ENCODE measurements at regions not wholly inside any gene's neighbourhood (a gene's known extent, or its start where the extent isn't known, plus 50 kb on each side); places are given as distances from the start of the nearest gene placed in this dataset.

DNA sequence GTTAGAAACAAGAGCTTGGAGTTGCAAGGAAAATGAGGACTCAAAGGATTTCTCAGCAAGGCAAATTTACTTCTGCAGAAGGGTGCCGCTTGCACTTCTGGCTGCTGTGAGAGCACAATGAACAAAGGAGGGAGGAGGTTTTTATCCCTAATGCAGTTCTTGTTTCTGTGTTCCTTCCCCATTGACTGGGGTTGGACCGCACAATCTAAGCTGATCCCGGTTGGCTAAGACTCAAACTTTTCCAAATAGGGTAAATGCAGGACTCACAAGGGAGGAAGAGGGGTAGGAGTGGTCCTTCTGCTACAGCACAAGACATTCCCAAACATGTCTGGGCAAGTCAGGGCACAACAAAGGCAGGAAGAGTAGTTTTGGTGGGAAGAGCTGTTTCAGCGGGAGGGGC lies 249.6 kb upstream of the MOCS1 start:
- DNase-seq (ENCODE audit: low spot score in 2 of 2) = no peak
- intact Hi-C loops (cut with DNase I; ENCODE audit: low total_unique reads) = no loop called here
- TF ChIP-seq, protein P1, sequence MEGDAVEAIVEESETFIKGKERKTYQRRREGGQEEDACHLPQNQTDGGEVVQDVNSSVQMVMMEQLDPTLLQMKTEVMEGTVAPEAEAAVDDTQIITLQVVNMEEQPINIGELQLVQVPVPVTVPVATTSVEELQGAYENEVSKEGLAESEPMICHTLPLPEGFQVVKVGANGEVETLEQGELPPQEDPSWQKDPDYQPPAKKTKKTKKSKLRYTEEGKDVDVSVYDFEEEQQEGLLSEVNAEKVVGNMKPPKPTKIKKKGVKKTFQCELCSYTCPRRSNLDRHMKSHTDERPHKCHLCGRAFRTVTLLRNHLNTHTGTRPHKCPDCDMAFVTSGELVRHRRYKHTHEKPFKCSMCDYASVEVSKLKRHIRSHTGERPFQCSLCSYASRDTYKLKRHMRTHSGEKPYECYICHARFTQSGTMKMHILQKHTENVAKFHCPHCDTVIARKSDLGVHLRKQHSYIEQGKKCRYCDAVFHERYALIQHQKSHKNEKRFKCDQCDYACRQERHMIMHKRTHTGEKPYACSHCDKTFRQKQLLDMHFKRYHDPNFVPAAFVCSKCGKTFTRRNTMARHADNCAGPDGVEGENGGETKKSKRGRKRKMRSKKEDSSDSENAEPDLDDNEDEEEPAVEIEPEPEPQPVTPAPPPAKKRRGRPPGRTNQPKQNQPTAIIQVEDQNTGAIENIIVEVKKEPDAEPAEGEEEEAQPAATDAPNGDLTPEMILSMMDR (IDR thresholded peaks at IDR 0.05) = no peak
- TF ChIP-seq POLR2A (IDR thresholded peaks at IDR 0.05) = no peak
- H3K4me3 ChIP-seq (ENCODE audit: low read depth, poor library complexity, severe bottlenecking) = no peak overlapping the region
- 90 to 94% methylated on average over 4 of the region's 4 CpGs for WGBS, 2 donors

DNA sequence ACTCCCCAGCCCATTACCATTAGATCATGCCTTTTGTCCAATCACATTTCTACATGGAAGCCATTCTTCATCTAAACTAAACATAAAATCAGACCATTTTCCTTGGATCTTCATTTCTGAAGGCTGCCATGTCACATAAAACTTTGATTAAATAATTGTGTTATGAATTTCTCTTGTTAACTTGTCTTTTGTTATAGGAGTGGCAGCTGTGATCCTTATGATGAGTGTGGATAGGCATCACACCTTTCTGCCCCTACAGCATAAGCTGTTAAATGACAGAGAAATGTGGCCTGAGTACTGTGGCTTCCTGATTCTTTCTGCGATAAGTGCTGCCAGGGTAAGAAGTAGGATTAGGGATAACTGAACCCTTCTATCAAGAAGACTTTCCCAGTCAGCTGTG lies 247.1 kb upstream of the MOCS1 start:
- TF ChIP-seq, protein P1 (IDR thresholded peaks at IDR 0.05) = no peak
- no peak for TF ChIP-seq POLR2A (IDR thresholded peaks at IDR 0.05)
- no peak for DNase-seq (ENCODE audit: low spot score in 2 of 2)
- WGBS, 2 donors = 96 to 100% methylated on average over 1 of the region's 1 CpG
- intact Hi-C loops (cut with DNase I; ENCODE audit: low total_unique reads) = no loop called here
- no peak overlapping the region for H3K4me3 ChIP-seq (ENCODE audit: low read depth, poor library complexity, severe bottlenecking)

DNA sequence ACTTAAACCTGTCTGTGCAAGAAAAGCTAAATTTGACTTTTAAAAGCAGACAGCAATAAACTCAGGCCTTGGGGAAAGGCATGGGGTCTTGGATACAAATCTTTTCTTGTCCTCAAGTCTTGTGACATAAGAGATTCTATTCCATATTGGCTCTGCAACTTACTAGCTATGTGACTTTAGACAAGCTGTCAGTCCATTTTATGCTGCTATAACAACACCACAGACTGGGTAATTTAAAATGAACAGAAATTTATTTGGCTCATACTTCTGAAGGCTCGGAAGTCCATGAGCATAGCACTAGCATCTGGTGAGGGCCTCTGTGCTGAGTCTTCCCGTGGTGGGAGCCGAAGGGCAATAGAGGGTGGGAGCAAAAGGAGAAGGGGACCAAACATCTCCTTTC lies 246.0 kb upstream of the MOCS1 start:
- DNase-seq (ENCODE audit: low spot score in 2 of 2) = no peak
- 60 to 77% methylated on average over 3 of the region's 3 CpGs for WGBS, 2 donors
- no peak overlapping the region for H3K4me3 ChIP-seq (ENCODE audit: low read depth, poor library complexity, severe bottlenecking)
- intact Hi-C loops (cut with DNase I; ENCODE audit: low total_unique reads) = no loop called here
- TF ChIP-seq, protein P1 (IDR thresholded peaks at IDR 0.05) = no peak
- no peak for TF ChIP-seq POLR2A (IDR thresholded peaks at IDR 0.05)

DNA sequence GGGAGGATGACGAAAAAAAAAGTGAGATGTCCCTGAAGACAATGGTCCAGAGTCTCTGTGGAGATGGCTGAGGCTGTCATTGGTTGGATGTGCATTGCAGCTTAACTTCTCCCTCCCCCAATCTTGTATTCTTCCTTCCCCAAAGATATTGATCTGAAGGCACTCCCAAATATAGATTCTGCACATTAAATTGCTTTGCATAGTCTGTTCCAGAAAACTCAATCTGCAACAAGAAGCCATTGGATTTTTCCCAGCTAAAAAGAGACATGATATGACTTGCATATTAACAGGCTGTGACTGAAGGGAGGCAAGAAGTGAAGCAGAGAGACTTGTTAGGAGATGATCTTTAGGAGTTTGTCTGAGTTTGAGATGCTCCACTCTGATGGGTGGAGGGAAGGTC lies 245.2 kb upstream of the MOCS1 start:
- WGBS, 2 donors = 88 to 90% methylated on average over 1 of the region's 1 CpG
- intact Hi-C loops (cut with DNase I; ENCODE audit: low total_unique reads) = no loop called here
- DNase-seq (ENCODE audit: low spot score in 2 of 2) = no peak

DNA sequence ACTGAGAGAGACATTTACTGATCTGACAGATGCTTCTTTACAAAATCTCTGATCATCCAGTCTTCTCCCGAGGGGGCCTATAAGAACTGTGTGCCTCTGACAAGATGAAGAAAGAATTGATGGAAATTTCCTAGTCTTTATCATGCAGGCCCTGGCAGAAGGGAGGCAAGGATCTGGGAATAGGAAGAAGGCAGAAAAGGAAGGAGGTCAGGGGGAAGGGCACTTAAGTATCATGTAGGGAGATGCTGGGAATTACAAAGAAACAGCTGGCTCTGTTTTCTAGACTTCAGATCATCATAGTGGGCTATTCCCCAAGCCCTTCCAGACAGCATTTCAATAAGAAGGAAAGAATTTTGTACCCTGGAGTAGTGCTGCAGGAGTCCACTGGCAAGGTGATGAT lies 243.3 kb upstream of the MOCS1 start:
- no peak overlapping the region for H3K4me3 ChIP-seq (ENCODE audit: low read depth, poor library complexity, severe bottlenecking)
- no peak for DNase-seq (ENCODE audit: low spot score in 2 of 2)
- WGBS, 2 donors = 82 to 90% methylated on average over 1 of the region's 1 CpG

More for the DNA sequence above, 245.2 kb upstream of the MOCS1 start:
- TF ChIP-seq, protein P1 (IDR thresholded peaks at IDR 0.05) = no peak
- TF ChIP-seq POLR2A (IDR thresholded peaks at IDR 0.05) = no peak
- no peak overlapping the region for H3K4me3 ChIP-seq (ENCODE audit: low read depth, poor library complexity, severe bottlenecking)

DNA sequence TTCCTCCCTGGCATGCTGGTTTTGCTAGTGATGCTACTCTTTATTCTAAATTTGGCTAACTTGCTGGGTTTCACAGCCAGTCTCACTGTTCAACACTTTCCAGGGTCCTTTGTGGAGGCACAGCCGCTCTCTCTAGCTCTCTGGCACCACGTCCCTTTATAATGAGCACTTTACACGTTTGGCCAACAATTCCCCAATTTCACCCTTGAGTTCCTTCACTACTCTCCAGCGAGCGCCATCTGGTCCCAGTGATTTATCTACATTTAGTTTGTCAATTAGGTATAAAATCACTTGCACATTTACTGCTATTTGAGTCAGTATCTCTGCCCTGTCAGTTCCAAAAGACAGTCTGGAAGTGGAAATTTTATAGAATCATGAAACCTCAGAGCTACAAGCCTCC lies 241.9 kb upstream of the MOCS1 start:
- no peak overlapping the region for H3K4me3 ChIP-seq (ENCODE audit: low read depth, poor library complexity, severe bottlenecking)
- WGBS, 2 donors = 52 to 58% methylated on average over 5 of the region's 5 CpGs
- intact Hi-C loops (cut with DNase I; ENCODE audit: low total_unique reads) = no loop called here
- no peak for DNase-seq (ENCODE audit: low spot score in 2 of 2)
- TF ChIP-seq, protein P1 (IDR thresholded peaks at IDR 0.05) = no peak
- TF ChIP-seq POLR2A (IDR thresholded peaks at IDR 0.05) = no peak

More for the DNA sequence above, 243.3 kb upstream of the MOCS1 start:
- no peak for TF ChIP-seq POLR2A (IDR thresholded peaks at IDR 0.05)
- TF ChIP-seq, protein P1 (IDR thresholded peaks at IDR 0.05) = no peak
- intact Hi-C loops (cut with DNase I; ENCODE audit: low total_unique reads) = no loop called here

All from lower leg skin (tissue), 4 donors.